HCT116 (cell line): ENCODE measurements at regions not wholly inside any gene's neighbourhood (a gene's known extent, or its start where the extent isn't known, plus 50 kb on each side); places are given as distances from the start of the nearest gene placed in this dataset.

Experiments
- ATAC-seq: fragments of 200-7000 bp; cut with Tn5 transposase; 2 replicates; pipeline ENCODE4 v1.9.1; 2020; ENCODE audit warnings: mild to moderate bottlenecking, moderate library complexity
- BruUV-seq: library from RNA; stranded (reverse); fragments of 400-500 nt; replicated peaks from 2 replicates; lab custom pipeline; 2021; lab: Mats Ljungman, UMichigan
- CTCF ChIA-PET: fragments of 300-600 bp; sonication (Branson Sonifier 250); formaldehyde crosslinking; loops from one replicate; lab custom pipeline; 2021; ENCODE audit warnings: antibody characterized with exemption; lab: Charles Lee
- POLR2A ChIA-PET: fragments of 300-600, 350-600 bp; sonication (Branson Sonifier 250); formaldehyde crosslinking; loops from one replicate; lab custom pipeline; 2021; ENCODE audit warnings: antibody characterized with exemption; lab: Charles Lee
- RAD21 ChIA-PET, 2 experiments: fragments of 300-600 bp; sonication (Branson Sonifier 250); formaldehyde crosslinking; loops; one replicate each; lab custom pipeline; 2023; ENCODE audit warnings: low total read pairs in 2 of 2; ENCODE audit not compliant: uncharacterized antibody in 2 of 2, unreplicated experiment in 2 of 2, low non-redundant PET in 1 of 2; lab: Charles Lee
- DNase-seq: peaks from one replicate; pipeline ENCODE4 v3.0.0-alpha.2; 2010; ENCODE audit warnings: low read depth, low spot score
- H2AFZ ChIP-seq: fragments of 200-600 bp; shearing (Covaris generic), sonication (generic); 2 replicates; pipeline ENCODE4 v1.6.1; 2017; ENCODE audit warnings: low read depth, mixed run types, mixed read lengths, antibody characterized with exemption, low read length; ENCODE audit not compliant: poor library complexity, severe bottlenecking
- H3K27ac ChIP-seq: 2 replicates; pipeline ENCODE4 v1.5.1; 2012; ENCODE audit warnings: low read depth, low read length
- H3K27me3 ChIP-seq: fragments of 200-600 bp; sonication (generic); 2 replicates; pipeline ENCODE4 v1.6.1; 2016; ENCODE audit warnings: mixed run types, low read length, mixed read lengths; ENCODE audit not compliant: insufficient read depth
- H3K36me3 ChIP-seq, 2 experiments: fragments of 200-500 bp in 1 of 2; fragments of 200-600 bp in 1 of 2; sonication (Bioruptor generic) in 1 of 2; sonication (generic) in 1 of 2; 2 replicates each; pipeline versions ENCODE4 v1.5.1 to v1.6.1; 2014 to 2016; ENCODE audit warnings: low read length in 2 of 2, inconsistent platforms in 1 of 2, mixed read lengths in 1 of 2, mixed run types in 1 of 2; ENCODE audit not compliant: insufficient read depth in 2 of 2, control insufficient read depth in 1 of 2
- H3K4me1 ChIP-seq, 2 experiments: fragments of 200-600 bp in 1 of 2; sonication (generic) in 1 of 2; 2 replicates each; pipeline versions ENCODE4 v1.5.1 to v1.6.1; 2012 to 2017; ENCODE audit warnings: low read length in 2 of 2, inconsistent platforms in 1 of 2, mild to moderate bottlenecking in 1 of 2, mixed read lengths in 1 of 2, mixed run types in 1 of 2, moderate library complexity in 1 of 2; ENCODE audit not compliant: insufficient read depth in 2 of 2, control insufficient read depth in 1 of 2
- H3K4me2 ChIP-seq: fragments of 200-600 bp; sonication (generic); 2 replicates; pipeline ENCODE4 v1.6.1; 2017; ENCODE audit warnings: mixed run types, low read length, mixed read lengths
- H3K4me3 ChIP-seq, 2 experiments: fragments of 200-600 bp in 1 of 2; sonication (generic) in 1 of 2; replicated peaks in 1 of 2; 2 replicates each; pipeline ENCODE4 v1.5.1; 2011 to 2016; ENCODE audit warnings: low read length in 2 of 2, control low read depth in 1 of 2, low read depth in 1 of 2, mild to moderate bottlenecking in 1 of 2, mixed read lengths in 1 of 2, mixed run types in 1 of 2
- H3K79me2 ChIP-seq: fragments of 200-600 bp; sonication (generic); 2 replicates; pipeline ENCODE4 v1.6.1; 2017; ENCODE audit warnings: mild to moderate bottlenecking, mixed run types, low read length, moderate library complexity, mixed read lengths; ENCODE audit not compliant: insufficient read depth
- H3K9ac ChIP-seq: fragments of 200-600 bp; sonication (generic); 2 replicates; pipeline ENCODE4 v1.6.1; 2016; ENCODE audit warnings: low read length, mixed read lengths
- H3K9me2 ChIP-seq: fragments of 200-600 bp; sonication (generic), shearing (Covaris generic); 2 replicates; pipeline ENCODE4 v1.6.1; 2017; ENCODE audit warnings: mixed run types, mild to moderate bottlenecking, moderate library complexity; ENCODE audit not compliant: insufficient read depth
- H3K9me3 ChIP-seq, 2 experiments: fragments of 200-500 bp in 1 of 2; fragments of 200-600 bp in 1 of 2; sonication (Bioruptor generic) in 1 of 2; sonication (generic) in 1 of 2; 2 replicates each; pipeline ENCODE4 v1.6.1; 2014 to 2017; ENCODE audit warnings: low read length in 2 of 2, mixed read lengths in 2 of 2, inconsistent platforms in 1 of 2, low read depth in 1 of 2, mild to moderate bottlenecking in 1 of 2, mixed run types in 1 of 2, moderate library complexity in 1 of 2; ENCODE audit not compliant: control insufficient read depth in 1 of 2, insufficient read depth in 1 of 2
- H4K20me1 ChIP-seq: fragments of 200-600 bp; sonication (generic), shearing (Covaris generic); 2 replicates; pipeline ENCODE4 v1.6.1; 2017; ENCODE audit warnings: mixed run types, mild to moderate bottlenecking, moderate library complexity; ENCODE audit not compliant: insufficient read depth
- CBX3 ChIP-seq: IDR thresholded peaks from 2 replicates; pipeline ENCODE4 v1.6.1; 2012; ENCODE audit warnings: low read depth
- CEBPB ChIP-seq: IDR thresholded peaks from 2 replicates; pipeline ENCODE4 v1.6.1; 2012; ENCODE audit warnings: low read depth
- EZH2phosphoT487 ChIP-seq: fragments of 200-600 bp; IDR thresholded peaks from 2 replicates; pipeline ENCODE4 v1.6.1; 2018; ENCODE audit warnings: antibody characterized with exemption, borderline replicate concordance
- FOSL1 ChIP-seq: IDR thresholded peaks from 2 replicates; pipeline ENCODE4 v1.6.1; 2012; ENCODE audit warnings: low read depth
- POLR2A ChIP-seq: IDR thresholded peaks from 2 replicates; pipeline ENCODE4 v1.7.0; 2011; ENCODE audit warnings: borderline replicate concordance; ENCODE audit not compliant: insufficient read depth, insufficient read length; ENCODE audit errors: extremely low read depth
- POLR2AphosphoS5 ChIP-seq: IDR thresholded peaks from 2 replicates; pipeline ENCODE4 v1.6.1; 2011; ENCODE audit warnings: mild to moderate bottlenecking, low read depth, low read length, moderate library complexity
- RAD21 ChIP-seq: IDR thresholded peaks from 2 replicates; pipeline ENCODE4 v1.6.1; 2012; ENCODE audit warnings: low read depth, mild to moderate bottlenecking
- SP1 ChIP-seq: IDR thresholded peaks from 2 replicates; pipeline ENCODE4 v1.6.1; 2012; ENCODE audit warnings: low read depth
- SRF ChIP-seq: IDR thresholded peaks from 2 replicates; pipeline ENCODE4 v1.6.1; 2012; ENCODE audit warnings: low read depth
- TCF7L2 ChIP-seq: IDR thresholded peaks from 2 replicates; pipeline ENCODE4 v1.7.0; 2011; ENCODE audit warnings: borderline replicate concordance, inconsistent platforms; ENCODE audit not compliant: insufficient read depth, insufficient read length; ENCODE audit errors: extremely low read depth
- YY1 ChIP-seq: IDR thresholded peaks from 2 replicates; pipeline ENCODE4 v1.6.1; 2011; ENCODE audit warnings: low read length, low read depth, moderate library complexity, mild to moderate bottlenecking; ENCODE audit not compliant: insufficient replicate concordance; ENCODE audit errors: extremely low read depth
- ZBTB33 ChIP-seq: IDR thresholded peaks from 2 replicates; pipeline ENCODE4 v1.6.1; 2011; ENCODE audit warnings: mild to moderate bottlenecking, low read length, moderate library complexity; ENCODE audit not compliant: insufficient replicate concordance; ENCODE audit errors: extremely low read depth
- ZFX ChIP-seq: fragments of 450-650 bp; IDR thresholded peaks from 2 replicates; pipeline ENCODE4 v1.6.1; 2017
- ZNF274 ChIP-seq: fragments of 200-500 bp; sonication (Bioruptor generic); IDR thresholded peaks from 2 replicates; pipeline ENCODE4 v1.6.1; 2014; ENCODE audit warnings: mild to moderate bottlenecking, low read depth, low read length, inconsistent platforms
- intact Hi-C: fragments of 100-400 bp; cut with micrococcal nuclease; formaldehyde crosslinking; loops from 2 replicates; pipeline ENCODE4 v1.10.0; 2022
- TF ChIP-seq, protein P1 (sequence below): IDR thresholded peaks from 2 replicates; pipeline ENCODE4 v1.6.1; 2012
- TF ChIP-seq, protein P2 (sequence below): IDR thresholded peaks from 2 replicates; pipeline ENCODE4 v1.6.1; 2012; ENCODE audit warnings: low read depth

DNA sequence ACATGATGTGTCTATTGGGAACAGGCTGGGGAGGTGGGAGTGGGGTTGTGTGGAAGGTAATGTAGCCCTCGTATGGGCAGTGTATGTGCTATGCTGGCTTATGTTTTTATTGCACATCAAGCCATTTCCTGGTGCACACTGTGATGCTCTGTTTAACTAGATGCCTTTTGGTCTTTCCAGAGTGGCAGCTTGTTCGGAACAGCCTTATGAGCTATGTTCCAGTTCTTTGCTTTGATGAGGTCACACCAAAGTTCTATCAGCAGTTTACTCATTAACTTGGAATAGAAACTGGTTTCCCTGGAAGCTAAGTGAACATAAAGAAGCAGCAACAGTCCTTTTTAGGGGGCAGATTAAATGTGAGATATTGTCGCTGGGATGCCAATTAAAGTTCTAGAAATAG lies 133.9 kb downstream of the DIPK2A start (continued):
- TF ChIP-seq CBX3 (no peak), POLR2AphosphoS5 (no peak), ZNF274 (no peak), TCF7L2 (no peak)
- TF ChIP-seq, protein P1, sequence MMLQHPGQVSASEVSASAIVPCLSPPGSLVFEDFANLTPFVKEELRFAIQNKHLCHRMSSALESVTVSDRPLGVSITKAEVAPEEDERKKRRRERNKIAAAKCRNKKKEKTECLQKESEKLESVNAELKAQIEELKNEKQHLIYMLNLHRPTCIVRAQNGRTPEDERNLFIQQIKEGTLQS = no peak

DNA sequence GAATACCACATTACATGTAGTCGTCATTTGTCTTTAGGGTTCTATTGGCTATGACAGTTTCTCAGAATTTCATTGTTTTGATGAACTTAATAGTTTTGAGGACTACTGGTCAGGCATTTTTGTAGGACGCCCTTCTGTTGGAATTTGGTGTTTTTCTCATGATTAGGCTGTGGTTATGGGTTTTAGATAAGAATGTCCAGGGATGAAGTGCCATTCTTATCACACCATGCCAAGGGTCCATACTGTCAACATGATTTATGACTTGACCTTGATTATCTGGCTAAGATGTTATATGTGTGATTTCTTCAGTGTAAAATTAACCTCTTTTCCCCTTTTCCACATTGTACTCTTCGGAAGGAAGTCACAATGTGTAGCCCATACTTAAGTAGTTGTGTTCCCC lies 135.3 kb downstream of the DIPK2A start:
- H3K4me3 ChIP-seq = no peak overlapping the region
- no peaks in the 10 kb centered on the region for H3K9me2 ChIP-seq
- ChIA-PET RAD21 (no interaction called here), CTCF (no interaction called here), POLR2A (no interaction called here)
- intact Hi-C loops = no loop called here
- no peaks in the 10 kb centered on the region for H3K36me3 ChIP-seq
- no peak overlapping the region for H3K27ac ChIP-seq
- BruUV-seq = no TSS peak
- DNase-seq (no peak), ATAC-seq (no peak)
- no peaks in the 10 kb centered on the region for H3K79me2 ChIP-seq
- H3K9ac ChIP-seq = no peak overlapping the region
- H3K4me1 ChIP-seq = no peaks in the 10 kb centered on the region
- H4K20me1 ChIP-seq = no peaks in the 10 kb centered on the region
- TF ChIP-seq YY1 (no peak), ZNF274 (no peak), ZBTB33 (no peak), SP1 (no peak), TCF7L2 (no peak), SRF (no peak), ZFX (no peak), POLR2A (no peak), EZH2phosphoT487 (no peak), CEBPB (no peak), CBX3 (no peak), POLR2AphosphoS5 (no peak), RAD21 (no peak), FOSL1 (no peak)
- TF ChIP-seq, protein P2, sequence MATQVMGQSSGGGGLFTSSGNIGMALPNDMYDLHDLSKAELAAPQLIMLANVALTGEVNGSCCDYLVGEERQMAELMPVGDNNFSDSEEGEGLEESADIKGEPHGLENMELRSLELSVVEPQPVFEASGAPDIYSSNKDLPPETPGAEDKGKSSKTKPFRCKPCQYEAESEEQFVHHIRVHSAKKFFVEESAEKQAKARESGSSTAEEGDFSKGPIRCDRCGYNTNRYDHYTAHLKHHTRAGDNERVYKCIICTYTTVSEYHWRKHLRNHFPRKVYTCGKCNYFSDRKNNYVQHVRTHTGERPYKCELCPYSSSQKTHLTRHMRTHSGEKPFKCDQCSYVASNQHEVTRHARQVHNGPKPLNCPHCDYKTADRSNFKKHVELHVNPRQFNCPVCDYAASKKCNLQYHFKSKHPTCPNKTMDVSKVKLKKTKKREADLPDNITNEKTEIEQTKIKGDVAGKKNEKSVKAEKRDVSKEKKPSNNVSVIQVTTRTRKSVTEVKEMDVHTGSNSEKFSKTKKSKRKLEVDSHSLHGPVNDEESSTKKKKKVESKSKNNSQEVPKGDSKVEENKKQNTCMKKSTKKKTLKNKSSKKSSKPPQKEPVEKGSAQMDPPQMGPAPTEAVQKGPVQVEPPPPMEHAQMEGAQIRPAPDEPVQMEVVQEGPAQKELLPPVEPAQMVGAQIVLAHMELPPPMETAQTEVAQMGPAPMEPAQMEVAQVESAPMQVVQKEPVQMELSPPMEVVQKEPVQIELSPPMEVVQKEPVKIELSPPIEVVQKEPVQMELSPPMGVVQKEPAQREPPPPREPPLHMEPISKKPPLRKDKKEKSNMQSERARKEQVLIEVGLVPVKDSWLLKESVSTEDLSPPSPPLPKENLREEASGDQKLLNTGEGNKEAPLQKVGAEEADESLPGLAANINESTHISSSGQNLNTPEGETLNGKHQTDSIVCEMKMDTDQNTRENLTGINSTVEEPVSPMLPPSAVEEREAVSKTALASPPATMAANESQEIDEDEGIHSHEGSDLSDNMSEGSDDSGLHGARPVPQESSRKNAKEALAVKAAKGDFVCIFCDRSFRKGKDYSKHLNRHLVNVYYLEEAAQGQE = no peak
- TF ChIP-seq, protein P1 = no peak
- H3K4me2 ChIP-seq = no peak overlapping the region
- no peaks in the 10 kb centered on the region for H3K27me3 ChIP-seq
- H2AFZ ChIP-seq = no peak overlapping the region
- H3K9me3 ChIP-seq = no peaks in the 10 kb centered on the region
